H9 (cell line): ENCODE measurements at regions not wholly inside any gene's neighbourhood (a gene's known extent, or its start where the extent isn't known, plus 50 kb on each side); places are given as distances from the start of the nearest gene placed in this dataset.

ENCODE experiments used
- DNase-seq: peaks from one replicate; pipeline ENCODE4 v3.0.0-alpha.2; 2017
- H2AFZ ChIP-seq: one replicate; pipeline ENCODE4 v1.6.1; 2013; ENCODE audit warnings: mild to moderate bottlenecking, low read length, control low read depth, moderate library complexity
- H2AK5ac ChIP-seq: 2 replicates; pipeline ENCODE4 v1.6.1; 2013; ENCODE audit warnings: low read length, control low read depth, mixed read lengths; ENCODE audit not compliant: insufficient read length
- H2BK120ac ChIP-seq: one replicate; pipeline ENCODE4 v1.6.1; 2013; ENCODE audit warnings: low read depth, mild to moderate bottlenecking, low read length, control low read depth, inconsistent platforms; ENCODE audit not compliant: poor library complexity, severe bottlenecking
- H2BK12ac ChIP-seq: 2 replicates; pipeline ENCODE4 v1.6.1; 2013; ENCODE audit warnings: low read length, control low read depth, mixed read lengths, low read depth; ENCODE audit not compliant: insufficient read length
- H2BK15ac ChIP-seq: 2 replicates; pipeline ENCODE4 v1.6.1; 2013; ENCODE audit warnings: low read depth, low read length, control low read depth
- H2BK20ac ChIP-seq: one replicate; pipeline ENCODE4 v1.6.1; 2013; ENCODE audit warnings: low read depth, mild to moderate bottlenecking, low read length, control low read depth, inconsistent platforms; ENCODE audit not compliant: poor library complexity, severe bottlenecking
- H2BK5ac ChIP-seq: 2 replicates; pipeline ENCODE4 v1.6.1; 2013; ENCODE audit warnings: low read length, control low read depth, mixed read lengths; ENCODE audit not compliant: insufficient read length
- H3K14ac ChIP-seq: 2 replicates; pipeline ENCODE4 v1.6.1; 2013; ENCODE audit warnings: low read length, control low read depth; ENCODE audit not compliant: insufficient read depth
- H3K18ac ChIP-seq: 2 replicates; pipeline ENCODE4 v1.6.1; 2013; ENCODE audit warnings: low read depth, mild to moderate bottlenecking, mixed read lengths, low read length, control low read depth; ENCODE audit not compliant: insufficient read length
- H3K23ac ChIP-seq: 2 replicates; pipeline ENCODE4 v1.6.1; 2013; ENCODE audit warnings: low read length, control low read depth, mixed read lengths, low read depth; ENCODE audit not compliant: insufficient read length
- H3K23me2 ChIP-seq: 2 replicates; pipeline ENCODE4 v1.6.1; 2013; ENCODE audit warnings: low read depth, mild to moderate bottlenecking, mixed read lengths, low read length, control low read depth; ENCODE audit not compliant: insufficient read length, poor library complexity, severe bottlenecking
- H3K27ac ChIP-seq: 2 replicates; pipeline ENCODE4 v1.5.1; 2013; ENCODE audit warnings: low read length, control low read depth, mixed read lengths, low read depth; ENCODE audit not compliant: insufficient read length
- H3K27me3 ChIP-seq: 2 replicates; pipeline ENCODE4 v1.6.1; 2013; ENCODE audit warnings: low read length, control low read depth, inconsistent platforms; ENCODE audit not compliant: insufficient read depth
- H3K4ac ChIP-seq: 2 replicates; pipeline ENCODE4 v1.6.1; 2013; ENCODE audit warnings: low read depth, mild to moderate bottlenecking, control low read depth, inconsistent platforms, low read length, moderate library complexity
- H3K4me1 ChIP-seq: 2 replicates; pipeline ENCODE4 v1.6.1; 2013; ENCODE audit warnings: low read length, control low read depth, inconsistent platforms; ENCODE audit not compliant: insufficient read depth
- H3K4me2 ChIP-seq: 2 replicates; pipeline ENCODE4 v1.6.1; 2013; ENCODE audit warnings: low read length, control low read depth, mixed read lengths; ENCODE audit not compliant: insufficient read length, insufficient read depth
- H3K56ac ChIP-seq: 2 replicates; pipeline ENCODE4 v1.6.1; 2013; ENCODE audit warnings: low read depth, mild to moderate bottlenecking, mixed read lengths, low read length, control low read depth; ENCODE audit not compliant: insufficient read length
- H3K79me1 ChIP-seq: 2 replicates; pipeline ENCODE4 v1.6.1; 2013; ENCODE audit warnings: low read depth, mild to moderate bottlenecking, moderate library complexity, low read length, control low read depth, inconsistent platforms; ENCODE audit not compliant: insufficient read depth, poor library complexity, severe bottlenecking
- H3K79me2 ChIP-seq: 2 replicates; pipeline ENCODE4 v1.6.1; 2013; ENCODE audit warnings: low read length, control low read depth, inconsistent platforms; ENCODE audit not compliant: insufficient read depth
- H3K9ac ChIP-seq: 2 replicates; pipeline ENCODE4 v1.6.1; 2013; ENCODE audit warnings: low read length, control low read depth, mixed read lengths; ENCODE audit not compliant: insufficient read length; ENCODE audit errors: extremely low read depth
- H3K9me3 ChIP-seq: one replicate; pipeline ENCODE4 v1.6.1; 2013; ENCODE audit warnings: low read depth, low read length, inconsistent platforms; ENCODE audit not compliant: control insufficient read depth
- H3T11ph ChIP-seq: one replicate; pipeline ENCODE4 v1.6.1; 2013; ENCODE audit warnings: mild to moderate bottlenecking, low read length, control low read depth, inconsistent platforms
- H4K20me1 ChIP-seq: one replicate; pipeline ENCODE4 v1.6.1; 2013; ENCODE audit not compliant: control insufficient read depth, insufficient read length, insufficient read depth
- H4K5ac ChIP-seq: 2 replicates; pipeline ENCODE4 v1.6.1; 2013; ENCODE audit warnings: low read depth, mild to moderate bottlenecking, mixed read lengths, low read length, control low read depth; ENCODE audit not compliant: insufficient read length
- H4K8ac ChIP-seq: replicated peaks from 2 replicates; pipeline ENCODE4 v1.6.1; 2013; ENCODE audit warnings: low read length, control low read depth, mixed read lengths, low read depth; ENCODE audit not compliant: insufficient read length
- H4K91ac ChIP-seq: 2 replicates; pipeline ENCODE4 v1.6.1; 2013; ENCODE audit warnings: low read depth, mild to moderate bottlenecking, moderate library complexity, mixed read lengths, low read length, control low read depth; ENCODE audit not compliant: insufficient read length
- H3K27ac Mint-ChIP-seq, 3 experiments: 2 replicates in 2 of 3; 3 replicates in 1 of 3; pipeline ENCODE4 v1.8.0; 2020 to 2021; ENCODE audit warnings: mixed read lengths in 3 of 3, mild to moderate bottlenecking in 1 of 3, moderate library complexity in 1 of 3
- H3K27me3 Mint-ChIP-seq: 2 replicates; pipeline ENCODE4 v1.8.0; 2021; ENCODE audit warnings: low read depth, mild to moderate bottlenecking, moderate library complexity, mixed read lengths
- H3K36me3 Mint-ChIP-seq, 3 experiments: 2 replicates in 2 of 3; 3 replicates in 1 of 3; pipeline ENCODE4 v1.8.0; 2020 to 2021; ENCODE audit warnings: low read depth in 3 of 3, mixed read lengths in 3 of 3; ENCODE audit not compliant: insufficient read depth in 1 of 3
- H3K4me1 Mint-ChIP-seq, 2 experiments: 2 replicates each; pipeline ENCODE4 v1.8.0; 2020; ENCODE audit warnings: mixed read lengths in 2 of 2
- H3K4me3 Mint-ChIP-seq, 2 experiments: 2 replicates in 1 of 2; 3 replicates in 1 of 2; pipeline ENCODE4 v1.8.0; 2020 to 2021; ENCODE audit warnings: mild to moderate bottlenecking in 2 of 2, mixed read lengths in 2 of 2, moderate library complexity in 1 of 2
- H3K9me3 Mint-ChIP-seq, 2 experiments: 2 replicates in 1 of 2; 3 replicates in 1 of 2; pipeline ENCODE4 v1.8.0; 2020; ENCODE audit warnings: mild to moderate bottlenecking in 2 of 2, mixed read lengths in 2 of 2, moderate library complexity in 1 of 2
- WGBS: extraction: QIAGEN DNeasy Blood & Tissue Kit; methylation state at CpG from one replicate; pipeline ENCODE4 v1.1.7; 2013; ENCODE audit warnings: missing lambda C conversion rate, low lambda C conversion rate, mixed read lengths; ENCODE audit not compliant: insufficient read length; ENCODE audit errors: extremely low coverage; 5-methylcytosine and 5-hydroxymethylcytosine counted together
- TF ChIP-seq, protein P1 (sequence below): fragments of 200-600 bp; sonication (generic); conservative IDR thresholded peaks from 3 replicates; pipeline ENCODE4 v1.8.0; 2021; ENCODE audit warnings: antibody characterized with exemption, mild to moderate bottlenecking

DNA sequence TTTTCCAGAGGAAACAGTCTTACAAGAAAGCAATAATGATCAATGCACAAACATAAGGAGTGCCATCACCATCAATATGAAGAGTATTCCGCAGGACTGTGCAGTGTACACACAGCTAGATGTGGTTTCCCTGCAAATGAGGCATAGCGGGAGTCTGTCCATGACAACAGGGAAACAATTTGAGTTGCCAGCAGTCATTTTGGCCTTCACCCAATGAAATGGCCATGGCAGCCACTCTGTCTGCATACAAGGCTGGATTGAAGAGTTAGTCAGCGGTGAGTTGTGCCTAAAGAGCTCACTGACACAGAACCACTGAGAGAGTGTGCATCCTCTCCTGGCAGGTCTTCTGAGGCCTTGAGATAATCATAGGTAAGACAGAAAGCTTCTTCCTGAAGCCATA, 303.3 kb downstream of the IPMK start:
- Histone ChIP-seq H3K14ac (no peak overlapping the region), H3K4me2 (no peak overlapping the region), H2BK15ac (no peak overlapping the region), H3K27ac (no peak overlapping the region), H2BK12ac (no peak overlapping the region), H3K23ac (no peak overlapping the region), H3K4me1 (no peaks in the 10 kb centered on the region), H3K56ac (no peak overlapping the region), H4K20me1 (no peaks in the 10 kb centered on the region), H3K4ac (no peak overlapping the region), H2BK5ac (no peak overlapping the region), H3K79me2 (no peaks in the 10 kb centered on the region), H3T11ph (no peak overlapping the region), H2AK5ac (no peak overlapping the region), H4K91ac (no peak overlapping the region), H3K27me3 (no peaks in the 10 kb centered on the region), H2BK20ac (no peak overlapping the region), H3K9ac (no peak overlapping the region), H4K5ac (no peak overlapping the region), H2AFZ (no peak overlapping the region), H3K79me1 (no peaks in the 10 kb centered on the region), H3K9me3 (no peaks in the 10 kb centered on the region), H4K8ac (no peak overlapping the region), H3K23me2 (no peaks in the 10 kb centered on the region), H2BK120ac (no peak overlapping the region), H3K18ac (no peak overlapping the region)
- TF ChIP-seq, protein P1, sequence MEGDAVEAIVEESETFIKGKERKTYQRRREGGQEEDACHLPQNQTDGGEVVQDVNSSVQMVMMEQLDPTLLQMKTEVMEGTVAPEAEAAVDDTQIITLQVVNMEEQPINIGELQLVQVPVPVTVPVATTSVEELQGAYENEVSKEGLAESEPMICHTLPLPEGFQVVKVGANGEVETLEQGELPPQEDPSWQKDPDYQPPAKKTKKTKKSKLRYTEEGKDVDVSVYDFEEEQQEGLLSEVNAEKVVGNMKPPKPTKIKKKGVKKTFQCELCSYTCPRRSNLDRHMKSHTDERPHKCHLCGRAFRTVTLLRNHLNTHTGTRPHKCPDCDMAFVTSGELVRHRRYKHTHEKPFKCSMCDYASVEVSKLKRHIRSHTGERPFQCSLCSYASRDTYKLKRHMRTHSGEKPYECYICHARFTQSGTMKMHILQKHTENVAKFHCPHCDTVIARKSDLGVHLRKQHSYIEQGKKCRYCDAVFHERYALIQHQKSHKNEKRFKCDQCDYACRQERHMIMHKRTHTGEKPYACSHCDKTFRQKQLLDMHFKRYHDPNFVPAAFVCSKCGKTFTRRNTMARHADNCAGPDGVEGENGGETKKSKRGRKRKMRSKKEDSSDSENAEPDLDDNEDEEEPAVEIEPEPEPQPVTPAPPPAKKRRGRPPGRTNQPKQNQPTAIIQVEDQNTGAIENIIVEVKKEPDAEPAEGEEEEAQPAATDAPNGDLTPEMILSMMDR, result no peak
- H3K4me3 Mint-ChIP-seq, result no peak overlapping the region
- no CpG with 5 or more reads among the region's 3 CpGs for WGBS
- no peaks in the 10 kb centered on the region for H3K9me3 Mint-ChIP-seq
- peak overlapping the region in 1 of 3 experiments; percentile 54; a peak in 1 of 7 replicates for H3K27ac Mint-ChIP-seq
- no peaks in the 10 kb centered on the region for H3K27me3 Mint-ChIP-seq
- DNase-seq, result no peak
- H3K36me3 Mint-ChIP-seq, result no peaks in the 10 kb centered on the region
- peaks cover 9 to 11% of the 10 kb centered on the region in 2 experiments; a peak in 3 of 4 replicates for H3K4me1 Mint-ChIP-seq
